Stimulated activated CD8-positive, alpha-beta memory T cell treated with anti-CD3 and anti-CD28 coated beads, Interleukin-4, amount 100 ng/mL, for 24 hours (primary cell): ENCODE measurements at regions not wholly inside any gene's neighbourhood (a gene's known extent, or its start where the extent isn't known, plus 50 kb on each side); places are given as distances from the start of the nearest gene placed in this dataset.
"Not testable (repeated sequence)": the region's sequence is repeated elsewhere in the genome, so short reads cannot be mapped to it uniquely, and the experiment has no call there.

Source experiments
- DNase-seq: peaks from one replicate; pipeline ENCODE4 v3.0.0-alpha.2; 2020; ENCODE audit warnings: low read depth

- DNase-seq, result not testable (repeated sequence)
These were observed 80.3 kb downstream of the ANXA5 start for GRCh38 chr4:121616449-121616848.

- DNase-seq, result no peak
These were observed 82.7 kb downstream of the ANXA5 start for GRCh38 chr4:121614101-121614500.

GRCh38 chr4:121599049-121599448 lies 97.7 kb downstream of the ANXA5 start:
- DNase-seq, result no peak

GRCh38 chr4:121597346-121597934 lies 99.3 kb downstream of the ANXA5 start:
- no peak for DNase-seq

- no peak for DNase-seq
These were observed 101.8 kb downstream of the ANXA5 start for GRCh38 chr4:121594796-121595526.

- DNase-seq, result no peak
These were observed 103.0 kb downstream of the ANXA5 start for GRCh38 chr4:121593760-121594159.

GRCh38 chr4:121592257-121592656 lies 104.5 kb downstream of the ANXA5 start:
- DNase-seq, result not testable (repeated sequence)

- no peak for DNase-seq
These were observed 111.9 kb downstream of the ANXA5 start for GRCh38 chr4:121584836-121585235.

- no peak for DNase-seq
These were observed 113.4 kb downstream of the ANXA5 start for GRCh38 chr4:121583396-121583795.

GRCh38 chr4:121582296-121582695 lies 114.5 kb downstream of the ANXA5 start:
- DNase-seq, result no peak

- DNase-seq, result not testable (repeated sequence)
These were observed 121.4 kb downstream of the ANXA5 start for GRCh38 chr4:121575392-121575791.

- DNase-seq, result no peak
These were observed 122.2 kb downstream of the ANXA5 start for GRCh38 chr4:121574618-121575017.

GRCh38 chr4:121567748-121568147 lies 129.0 kb downstream of the ANXA5 start:
- DNase-seq, result no peak

GRCh38 chr4:121564840-121565375 lies 131.9 kb downstream of the ANXA5 start:
- DNase-seq, result no peak

- no peak for DNase-seq
These were observed 134.0 kb downstream of the ANXA5 start for GRCh38 chr4:121562811-121563210.

GRCh38 chr4:121555315-121556107 lies 141.3 kb downstream of the ANXA5 start:
- no peak for DNase-seq

- no peak for DNase-seq
These were observed 142.4 kb downstream of the ANXA5 start for GRCh38 chr4:121554382-121554781.

- DNase-seq, result no peak
These were observed 144.9 kb downstream of the ANXA5 start for GRCh38 chr4:121551881-121552280.

GRCh38 chr4:121551271-121551670 lies 145.5 kb downstream of the ANXA5 start:
- DNase-seq, result no peak

GRCh38 chr4:121541696-121542095 lies 155.1 kb downstream of the ANXA5 start:
- no peak for DNase-seq

- no peak for DNase-seq
These were observed 154.5 kb upstream of the QRFPR start for GRCh38 chr4:121535351-121535750.

GRCh38 chr4:121534187-121534586 lies 153.4 kb upstream of the QRFPR start:
- no peak for DNase-seq

GRCh38 chr4:121526509-121526908 lies 145.7 kb upstream of the QRFPR start:
- DNase-seq, result no peak
